ACC112 (cell line): ENCODE measurements at regions not wholly inside any gene's neighbourhood (a gene's known extent, or its start where the extent isn't known, plus 50 kb on each side); places are given as distances from the start of the nearest gene placed in this dataset.

Experiments used
- H2AFZ ChIP-seq: fragments of 200-600 bp; sonication (generic); one replicate; pipeline ENCODE4 v1.6.0; 2017; ENCODE audit warnings: antibody characterized with exemption, low read length; ENCODE audit not compliant: unreplicated experiment
- H3K27ac ChIP-seq: fragments of 200-600 bp; sonication (generic); 2 replicates; pipeline ENCODE4 v1.5.1; 2014; ENCODE audit warnings: low read depth, mild to moderate bottlenecking, antibody characterized with exemption, low read length, moderate library complexity
- H3K27me3 ChIP-seq: fragments of 200-600 bp; sonication (generic); 2 replicates; pipeline ENCODE4 v1.6.1; 2014; ENCODE audit warnings: mild to moderate bottlenecking, antibody characterized with exemption, low read length, moderate library complexity, mixed read lengths; ENCODE audit not compliant: insufficient read depth
- H3K36me3 ChIP-seq: fragments of 200-600 bp; sonication (generic); 2 replicates; pipeline ENCODE4 v1.6.1; 2016; ENCODE audit warnings: mild to moderate bottlenecking, antibody characterized with exemption, low read length, moderate library complexity, mixed read lengths; ENCODE audit not compliant: insufficient read depth
- H3K4me1 ChIP-seq: fragments of 200-600 bp; sonication (generic); one replicate; pipeline ENCODE4 v1.6.1; 2016; ENCODE audit warnings: low read length, mixed read lengths; ENCODE audit not compliant: insufficient read depth, unreplicated experiment, control insufficient read depth
- H3K4me3 ChIP-seq: fragments of 200-600 bp; sonication (generic); 2 replicates; pipeline ENCODE4 v1.5.1; 2014; ENCODE audit warnings: mild to moderate bottlenecking, low read depth, low read length
- H3K79me2 ChIP-seq: fragments of 200-600 bp; sonication (generic); one replicate; pipeline ENCODE4 v1.6.0; 2016; ENCODE audit warnings: low read length; ENCODE audit not compliant: control insufficient read depth, unreplicated experiment, insufficient read depth

DNA sequence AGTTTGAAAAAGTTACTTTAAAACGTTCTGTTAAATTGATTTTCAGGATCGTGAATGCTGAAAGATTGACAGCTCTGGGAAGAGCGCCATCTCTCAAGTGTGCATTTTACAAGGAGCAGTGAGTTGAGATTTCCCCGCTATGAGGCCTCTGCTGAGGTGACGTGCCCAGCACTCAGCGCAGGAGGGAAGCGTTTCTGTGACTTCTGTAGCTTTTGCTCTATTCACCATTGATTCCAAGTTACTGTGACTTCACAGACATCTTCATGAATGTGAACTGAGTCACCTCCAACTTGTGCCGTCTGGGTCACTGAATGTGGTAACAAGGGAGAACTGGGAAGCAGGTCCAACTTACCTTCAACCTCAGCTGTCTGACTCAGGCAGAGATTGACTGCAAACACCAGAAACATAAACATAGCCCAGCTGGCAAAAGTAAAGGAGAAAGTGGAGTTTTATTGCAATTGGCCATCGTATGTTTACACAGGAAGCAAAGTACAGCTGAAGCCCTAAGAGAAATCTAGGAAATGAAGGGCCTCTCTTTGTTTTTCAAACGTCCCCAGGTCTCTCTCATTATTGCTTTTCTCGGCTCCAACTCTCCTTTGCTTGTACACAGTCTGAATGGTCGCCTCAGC is 428.8 kb upstream of the CLINT1 start:
- Histone ChIP-seq H3K4me1 (no peaks in the 10 kb centered on the region), H2AFZ (no peak overlapping the region), H3K4me3 (no peak overlapping the region), H3K36me3 (no peaks in the 10 kb centered on the region), H3K27ac (no peak overlapping the region), H3K27me3 (0 out of 2 replicates have a peak, but pooled peaks cover 3% of the 10 kb centered on the region), H3K79me2 (no peaks in the 10 kb centered on the region)

DNA sequence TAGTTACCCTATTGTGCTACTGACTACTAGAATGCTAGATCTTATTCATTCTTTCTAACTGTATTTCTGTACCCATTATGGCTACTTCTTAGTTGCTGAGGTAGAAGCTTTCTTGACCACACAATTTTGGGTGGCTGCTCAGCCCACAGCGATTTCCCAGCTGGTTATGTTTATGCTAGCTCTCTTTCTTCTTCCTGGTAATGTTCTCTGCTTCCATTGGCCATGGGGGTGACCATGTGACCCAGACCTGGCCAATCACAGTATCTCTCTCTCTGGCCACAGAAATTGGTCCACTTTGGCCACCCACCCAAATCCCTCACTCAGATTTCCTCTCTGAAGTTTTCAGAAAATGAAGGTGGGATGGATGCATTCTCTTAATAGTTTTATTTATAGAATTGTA is 427.9 kb upstream of the CLINT1 start:
- Histone ChIP-seq H3K27me3 (peaks cover 3% of the 10 kb centered on the region; the same call in 1 of the 2 replicates), H2AFZ (no peak overlapping the region), H3K79me2 (no peaks in the 10 kb centered on the region), H3K4me3 (no peak overlapping the region), H3K27ac (no peak overlapping the region), H3K36me3 (no peaks in the 10 kb centered on the region), H3K4me1 (no peaks in the 10 kb centered on the region)

DNA sequence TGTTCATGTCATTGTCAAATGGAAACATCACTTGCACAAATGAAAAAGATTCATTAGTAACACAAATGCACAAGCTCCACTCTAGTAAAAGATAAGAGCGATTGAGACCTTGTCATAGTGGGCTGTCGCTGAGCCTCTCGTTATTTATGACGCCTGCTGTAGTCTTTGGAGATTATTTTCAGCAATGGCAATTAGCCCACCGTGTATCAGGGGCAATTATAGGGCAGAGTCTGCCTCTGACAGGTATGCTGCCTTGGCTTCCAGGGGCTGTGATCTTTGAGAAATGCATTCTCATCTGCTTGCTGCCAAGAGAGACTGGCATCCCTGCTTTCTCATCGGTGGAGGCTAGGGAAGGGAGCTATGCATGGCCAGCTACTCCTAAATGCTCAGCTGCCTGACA is 426.8 kb upstream of the CLINT1 start:
- Histone ChIP-seq H2AFZ (no peak overlapping the region), H3K36me3 (no peaks in the 10 kb centered on the region), H3K27ac (no peak overlapping the region), H3K4me3 (no peak overlapping the region), H3K79me2 (no peaks in the 10 kb centered on the region), H3K4me1 (no peaks in the 10 kb centered on the region), H3K27me3 (no peaks in the 10 kb centered on the region; the same call in 1 of the 2 replicates)

DNA sequence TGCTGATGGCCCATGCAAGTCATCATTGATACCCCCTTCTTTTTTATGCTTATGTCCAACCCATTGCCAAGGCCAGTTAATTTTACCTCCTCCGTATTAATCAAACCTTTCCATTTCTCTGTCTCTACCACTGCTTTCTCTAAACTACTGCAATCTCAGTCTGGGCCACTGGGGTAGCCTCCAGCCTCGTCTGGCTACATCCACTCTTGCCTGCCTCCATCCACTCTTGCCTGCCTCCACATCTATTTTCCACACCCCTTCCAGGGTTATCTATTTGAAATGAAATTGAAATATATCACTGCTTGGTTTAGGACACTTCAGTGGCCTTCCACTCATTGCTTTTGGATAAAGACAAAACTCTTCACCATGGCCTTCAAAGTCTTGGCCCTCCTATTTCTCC is 425.3 kb upstream of the CLINT1 start:
- Histone ChIP-seq H3K4me1 (no peaks in the 10 kb centered on the region), H3K27me3 (no peaks in the 10 kb centered on the region; the same call in 1 of the 2 replicates), H3K4me3 (no peak overlapping the region), H2AFZ (no peak overlapping the region), H3K27ac (no peak overlapping the region), H3K79me2 (no peaks in the 10 kb centered on the region), H3K36me3 (no peaks in the 10 kb centered on the region)

DNA sequence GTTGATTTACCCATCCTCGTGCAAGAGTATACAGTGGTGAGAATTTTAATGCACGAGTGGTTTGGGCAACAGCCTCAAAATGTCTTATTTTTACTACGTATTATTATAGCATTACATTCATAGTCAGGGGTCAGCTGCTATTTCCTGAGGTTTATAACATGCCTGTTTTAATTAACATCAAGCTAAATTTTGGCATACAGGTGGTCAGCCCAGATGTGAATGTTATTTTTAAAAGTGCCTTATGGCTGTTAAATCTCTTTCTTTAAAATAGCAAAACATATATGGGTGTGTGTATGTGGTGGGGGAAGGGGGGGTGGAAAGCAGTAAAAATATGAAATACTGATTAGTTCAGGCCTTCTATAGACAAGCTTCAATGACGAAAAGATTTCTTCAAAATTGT is 424.5 kb upstream of the CLINT1 start:
- Histone ChIP-seq H3K4me3 (no peak overlapping the region), H3K4me1 (no peaks in the 10 kb centered on the region), H2AFZ (no peak overlapping the region), H3K27ac (no peak overlapping the region), H3K27me3 (no peaks in the 10 kb centered on the region; the same call in 1 of the 2 replicates), H3K79me2 (no peaks in the 10 kb centered on the region), H3K36me3 (no peaks in the 10 kb centered on the region)

DNA sequence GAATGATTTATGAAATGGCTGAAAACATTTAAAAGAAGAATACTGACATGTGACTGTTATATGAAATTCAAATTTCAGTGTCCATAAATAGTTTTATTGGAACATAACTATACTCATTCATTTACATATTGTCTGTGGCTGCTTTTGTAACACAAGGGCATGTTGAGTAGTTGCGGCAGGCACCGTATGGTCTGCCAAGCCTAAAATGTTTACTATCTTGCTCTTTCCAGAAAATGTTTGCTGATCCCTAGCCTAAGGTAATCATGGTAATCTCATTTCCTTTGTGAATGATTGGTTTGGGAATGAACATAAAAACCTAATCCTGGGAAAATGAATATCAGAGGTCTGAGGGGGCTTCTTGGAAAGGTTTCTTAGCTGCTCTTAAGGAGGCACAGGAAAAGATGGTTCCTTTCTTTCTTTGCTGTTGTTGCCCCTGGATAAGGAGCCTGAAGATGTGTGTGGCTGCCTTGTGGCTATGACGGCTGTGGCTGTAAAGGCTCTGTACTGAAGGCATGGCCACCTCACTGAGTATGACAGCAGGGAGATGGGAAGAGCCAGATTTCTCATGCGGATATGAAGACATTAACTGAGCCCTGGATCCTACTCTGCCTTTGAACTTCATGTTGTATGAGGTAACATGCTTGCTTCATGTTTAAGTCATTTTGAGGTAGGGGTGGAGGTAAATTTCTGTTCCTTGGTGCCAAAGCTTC is 419.4 kb upstream of the CLINT1 start:
- Histone ChIP-seq H3K36me3 (no peaks in the 10 kb centered on the region), H3K4me1 (no peaks in the 10 kb centered on the region), H3K27me3 (peaks cover 33% of the 10 kb centered on the region), H3K4me3 (no peak overlapping the region), H3K27ac (no peak overlapping the region), H2AFZ (no peak overlapping the region), H3K79me2 (no peaks in the 10 kb centered on the region)

DNA sequence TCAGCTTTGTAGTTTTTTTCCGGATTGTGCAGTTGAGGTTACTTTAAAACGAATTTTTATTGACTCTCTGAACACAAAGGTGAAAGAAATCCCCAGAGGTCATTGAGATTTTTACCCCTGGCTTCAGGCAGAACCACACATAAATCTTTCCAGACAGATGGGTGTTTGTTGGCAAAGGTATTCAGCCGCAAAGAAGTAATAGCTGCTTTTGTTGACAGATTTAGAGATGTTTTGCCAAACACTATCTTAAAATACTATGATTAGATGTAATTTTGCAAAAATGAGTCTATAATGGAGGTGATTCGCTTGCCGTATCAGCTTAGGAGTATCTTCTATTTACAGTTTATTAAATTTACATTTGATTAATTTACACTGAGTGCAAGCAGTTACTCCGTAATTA is 418.3 kb upstream of the CLINT1 start:
- no peak overlapping the region for H3K27ac ChIP-seq
- H3K4me1 ChIP-seq = no peaks in the 10 kb centered on the region
- H3K36me3 ChIP-seq = no peaks in the 10 kb centered on the region
- H3K79me2 ChIP-seq = no peaks in the 10 kb centered on the region
- H3K27me3 ChIP-seq = peaks cover 38% of the 10 kb centered on the region
- no peak overlapping the region for H3K4me3 ChIP-seq
- H2AFZ ChIP-seq = no peak overlapping the region

DNA sequence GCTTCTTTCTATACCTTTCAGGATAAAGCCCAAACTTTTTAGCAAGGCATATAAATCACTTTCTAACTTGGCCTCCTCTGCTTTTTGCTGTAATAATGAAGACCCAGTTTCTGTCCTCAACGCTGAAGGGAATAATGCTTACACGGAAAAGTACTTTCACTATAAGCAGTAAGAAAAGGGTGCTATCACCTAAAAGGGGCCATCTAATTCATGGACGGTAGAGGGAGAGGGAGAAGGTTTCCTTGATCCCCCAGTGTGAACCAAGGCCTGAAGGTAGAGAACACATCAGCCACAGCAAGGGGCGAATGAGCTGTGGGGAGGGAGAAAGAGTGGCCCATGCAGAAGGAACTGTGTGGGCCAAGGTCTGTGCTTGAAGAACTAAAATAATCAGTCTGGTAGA is 417.7 kb upstream of the CLINT1 start:
- H3K36me3 ChIP-seq = no peaks in the 10 kb centered on the region
- H3K79me2 ChIP-seq = no peaks in the 10 kb centered on the region
- no peak overlapping the region for H3K4me3 ChIP-seq
- H3K27ac ChIP-seq = no peak overlapping the region
- H3K27me3 ChIP-seq = peaks cover 42% of the 10 kb centered on the region
- no peak overlapping the region for H2AFZ ChIP-seq
- H3K4me1 ChIP-seq = no peaks in the 10 kb centered on the region

DNA sequence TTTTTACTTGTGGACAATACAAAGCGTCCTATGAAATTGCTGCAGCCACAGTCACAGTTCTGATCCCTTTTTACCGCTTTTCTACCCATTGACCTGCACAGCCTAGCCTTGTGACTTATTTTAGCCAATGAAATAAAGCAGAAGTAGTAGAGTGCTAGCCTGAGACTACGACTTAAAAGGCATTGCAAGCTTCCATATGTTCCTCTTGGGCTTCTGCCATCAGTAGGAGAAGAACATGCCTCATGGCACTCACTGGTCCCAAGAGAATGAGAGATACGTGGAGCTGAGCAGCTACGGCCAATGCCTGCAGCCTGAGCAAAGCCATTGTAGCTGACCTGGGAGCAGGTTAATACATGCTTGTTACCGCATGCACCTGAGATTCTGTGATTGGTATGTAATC is 416.6 kb upstream of the CLINT1 start:
- Histone ChIP-seq H3K27ac (no peak overlapping the region), H3K36me3 (no peaks in the 10 kb centered on the region), H3K4me3 (no peak overlapping the region), H3K4me1 (no peaks in the 10 kb centered on the region), H2AFZ (no peak overlapping the region), H3K27me3 (peaks cover 44% of the 10 kb centered on the region), H3K79me2 (no peaks in the 10 kb centered on the region)

DNA sequence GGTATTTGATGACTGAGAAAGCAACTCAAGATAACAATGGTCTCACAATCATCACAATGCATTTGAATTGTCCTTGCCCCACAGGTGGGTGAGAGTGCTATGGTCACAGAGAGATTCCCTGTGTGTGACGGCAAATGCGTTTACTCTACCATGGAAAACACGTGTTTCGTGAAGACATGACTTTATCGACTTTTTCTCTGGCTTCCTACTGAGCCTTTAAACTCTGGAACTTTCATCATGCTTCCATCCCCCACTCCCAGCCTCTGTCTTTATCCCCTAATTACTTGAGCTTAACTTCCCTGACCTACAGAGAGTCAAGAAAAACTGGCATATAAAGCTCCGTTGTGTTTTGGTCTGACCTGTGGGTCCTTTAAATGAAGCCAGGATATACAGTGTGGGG is 414.1 kb upstream of the CLINT1 start:
- Histone ChIP-seq H3K4me1 (no peaks in the 10 kb centered on the region), H3K27me3 (peaks cover 44% of the 10 kb centered on the region), H3K4me3 (no peak overlapping the region), H3K79me2 (no peaks in the 10 kb centered on the region), H3K27ac (no peak overlapping the region), H2AFZ (no peak overlapping the region), H3K36me3 (no peaks in the 10 kb centered on the region)

DNA sequence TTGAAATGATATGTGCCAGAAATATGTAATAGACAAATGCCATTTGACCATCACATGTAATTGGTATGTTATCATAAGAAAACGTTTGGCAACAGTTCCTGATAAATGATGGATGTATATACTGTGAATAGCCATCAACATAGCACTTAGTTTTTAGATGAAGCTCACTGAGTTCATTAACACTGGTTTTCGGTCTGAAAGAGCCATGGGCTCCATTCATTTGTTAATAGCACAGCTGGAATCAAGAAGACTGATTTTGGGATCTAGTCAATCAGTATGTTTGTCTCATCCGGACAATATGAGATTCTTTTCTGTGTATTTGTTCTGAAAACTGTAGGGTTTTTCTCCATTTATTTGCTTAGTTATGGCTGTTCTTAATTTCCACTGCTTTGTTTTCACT is 413.5 kb upstream of the CLINT1 start:
- no peaks in the 10 kb centered on the region for H3K79me2 ChIP-seq
- H3K4me1 ChIP-seq = no peaks in the 10 kb centered on the region
- H3K27me3 ChIP-seq = peaks cover 44% of the 10 kb centered on the region
- H3K27ac ChIP-seq = no peak overlapping the region
- H3K36me3 ChIP-seq = no peaks in the 10 kb centered on the region
- H2AFZ ChIP-seq = no peak overlapping the region
- no peak overlapping the region for H3K4me3 ChIP-seq
